DMS 273 (cell line): ENCODE measurements at regions not wholly inside any gene's neighbourhood (a gene's known extent, or its start where the extent isn't known, plus 50 kb on each side); places are given as distances from the start of the nearest gene placed in this dataset.

ENCODE experiments used
- DNase-seq: peaks from one replicate; lab custom pipeline; 2025; ENCODE audit not compliant: unreplicated experiment; lab: John Stamatoyannopoulos, UW

DNA sequence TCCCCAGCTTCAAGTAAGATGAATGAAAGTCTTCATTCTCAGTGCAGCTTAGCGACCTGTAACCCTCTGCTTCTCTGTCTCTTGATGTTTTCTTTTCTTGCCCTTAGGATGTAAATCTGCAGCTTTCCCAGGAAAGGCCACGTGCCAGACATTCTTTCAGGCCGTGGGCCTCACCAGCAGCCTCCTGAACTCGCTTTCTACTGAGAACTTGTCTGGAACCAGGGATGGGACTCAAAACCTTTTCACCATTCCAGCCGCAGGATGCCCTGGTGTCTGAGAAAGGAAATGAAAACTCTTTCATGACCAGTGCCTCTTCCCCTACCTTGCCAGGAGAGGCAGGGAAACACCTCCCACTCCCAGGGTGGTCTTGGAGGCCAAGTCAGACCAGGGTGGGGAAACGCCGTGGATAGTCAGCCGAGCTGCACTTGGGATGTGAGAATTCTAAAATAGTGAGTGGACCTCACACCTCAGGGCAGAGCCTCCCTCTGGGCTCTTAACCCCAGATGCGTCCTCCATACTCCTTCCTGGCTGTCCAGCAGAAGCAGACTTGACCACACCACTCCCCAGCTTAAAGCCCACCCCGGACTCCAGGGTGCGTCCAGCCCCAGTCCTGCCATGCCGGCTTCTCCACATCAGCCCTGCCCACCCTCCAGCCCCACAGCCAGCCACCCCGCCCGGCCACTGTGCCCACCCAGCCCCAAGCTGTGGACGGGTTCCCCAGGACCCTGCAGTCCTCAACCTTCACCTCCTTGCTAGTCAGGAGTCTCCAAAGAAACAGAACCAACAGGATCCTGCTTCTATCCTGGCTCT, 115.5 kb downstream of the TWIST2 start:
- DNase-seq = no peak

GRCh38 chr2:238963971-238964328, 116.1 kb downstream of the TWIST2 start:
- DNase-seq = no peak

GRCh38 chr2:238964544-238965067, 116.7 kb downstream of the TWIST2 start:
- no peak for DNase-seq

GRCh38 chr2:238965371-238966071, 117.6 kb downstream of the TWIST2 start:
- DNase-seq = no peak

GRCh38 chr2:238966072-238966937, 118.4 kb downstream of the TWIST2 start:
- no peak for DNase-seq

- DNase-seq = no peak
Measured at GRCh38 chr2:238967031-238967977, 119.4 kb downstream of the TWIST2 start.

DNA sequence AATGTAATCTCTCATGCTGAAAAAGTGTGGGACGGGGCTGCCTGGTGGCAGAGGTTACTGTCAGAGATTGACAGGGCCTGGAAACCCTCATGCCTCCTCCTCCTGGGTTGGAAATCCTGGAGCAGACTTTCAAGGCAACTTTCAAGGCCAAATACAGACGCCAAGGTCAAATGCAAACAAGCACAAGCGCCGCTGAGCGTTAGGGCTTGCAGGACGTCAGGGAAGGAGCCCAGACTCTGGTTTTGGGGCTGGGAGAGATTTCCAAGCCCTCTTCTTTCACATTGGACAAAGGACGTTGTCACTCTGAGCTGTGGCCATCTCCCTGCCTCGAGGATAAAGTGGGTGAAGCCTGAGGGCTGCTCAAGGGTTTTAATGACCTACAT, 120.1 kb downstream of the TWIST2 start:
- no peak for DNase-seq

- DNase-seq = no peak
Measured at GRCh38 chr2:238968616-238969384, 120.9 kb downstream of the TWIST2 start.

GRCh38 chr2:238969857-238970256, 122.0 kb downstream of the TWIST2 start:
- no peak for DNase-seq

- peak; percentile 66 for DNase-seq
Measured at GRCh38 chr2:238970553-238971081, 122.7 kb downstream of the TWIST2 start.

GRCh38 chr2:238971318-238972145, 123.6 kb downstream of the TWIST2 start:
- DNase-seq = peak; percentile 17

GRCh38 chr2:238972146-238972445, 124.2 kb downstream of the TWIST2 start:
- DNase-seq = no peak

DNA sequence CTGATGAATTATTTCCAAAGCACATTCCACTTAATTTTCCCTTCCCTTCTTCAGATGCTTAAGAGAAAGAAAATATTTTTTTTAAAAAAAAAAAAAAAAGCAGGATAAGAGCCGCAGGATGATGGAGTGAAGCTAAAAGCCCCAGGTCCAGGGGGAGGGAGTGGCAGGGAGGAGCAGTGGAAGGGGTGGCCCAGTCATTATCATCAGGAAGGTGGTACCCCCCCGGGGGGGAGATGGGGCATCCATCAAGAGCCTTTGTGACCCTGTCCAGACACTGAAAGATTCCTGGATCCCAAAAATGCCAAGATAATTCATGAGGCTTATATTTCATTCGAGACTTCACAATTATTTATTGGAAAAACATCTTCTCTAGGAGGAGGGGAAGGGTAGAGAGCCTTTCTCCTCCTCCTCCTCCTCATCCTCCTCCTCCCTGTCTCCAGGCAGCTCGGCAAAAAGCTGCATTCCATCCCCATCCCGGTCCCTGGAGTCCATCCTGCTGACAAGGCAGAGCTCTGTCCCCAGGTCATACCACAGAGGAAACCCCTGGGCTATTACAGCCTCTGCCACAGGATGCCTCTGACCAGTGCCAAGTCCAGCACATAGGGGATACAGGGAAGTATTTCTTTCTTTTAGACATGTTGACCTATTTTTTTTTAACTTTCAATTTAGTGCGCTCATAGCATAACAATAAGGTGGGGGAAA, 125.3 kb downstream of the TWIST2 start:
- no peak for DNase-seq

DNA sequence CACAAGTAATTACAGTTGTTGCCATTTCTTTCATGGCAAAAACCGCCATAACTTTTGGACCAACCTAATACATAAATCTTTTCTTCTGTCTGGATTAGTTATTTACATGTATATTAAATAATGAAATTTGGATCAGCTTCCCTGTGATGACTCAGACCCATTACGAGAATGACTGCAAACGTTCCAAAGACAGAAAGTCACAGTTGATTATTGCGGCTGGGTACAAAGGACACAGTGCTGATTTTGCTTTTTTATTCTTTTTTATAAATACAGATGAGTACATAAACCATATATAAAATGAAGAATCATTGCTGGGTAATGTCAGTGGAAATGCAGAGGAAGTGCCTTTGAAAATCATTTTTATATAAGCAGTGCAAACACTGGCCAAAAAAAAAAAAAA, 126.2 kb downstream of the TWIST2 start:
- DNase-seq = no peak

- DNase-seq = no peak
Measured at GRCh38 chr2:238974501-238975166, 126.7 kb downstream of the TWIST2 start.

DNA sequence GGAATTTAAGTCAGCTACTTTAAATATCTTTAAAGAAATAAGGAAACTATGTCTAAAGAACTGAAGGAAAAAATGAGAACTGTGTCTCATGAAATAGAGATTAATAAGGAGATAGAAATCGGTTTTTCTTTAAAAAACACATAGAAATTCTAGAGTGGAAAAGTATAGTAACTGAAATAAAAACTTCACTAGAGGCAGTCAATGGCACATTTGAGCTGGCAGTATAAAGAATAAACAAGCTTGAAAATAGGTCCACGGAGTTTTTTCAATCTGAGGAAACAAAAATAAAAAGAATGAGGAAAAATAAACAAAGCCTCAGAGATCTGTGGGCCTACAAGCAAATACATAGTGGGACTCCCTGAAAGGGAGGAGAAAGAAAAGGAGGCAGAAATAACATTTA, 127.5 kb downstream of the TWIST2 start:
- DNase-seq = no peak

GRCh38 chr2:238978497-238978896, 130.6 kb downstream of the TWIST2 start:
- DNase-seq = no peak
